ENCODE measurements at regions not wholly inside any gene's neighbourhood (a gene's known extent, or its start where the extent isn't known, plus 50 kb on each side); places are given as distances from the start of the nearest gene placed in this dataset.

DNA sequence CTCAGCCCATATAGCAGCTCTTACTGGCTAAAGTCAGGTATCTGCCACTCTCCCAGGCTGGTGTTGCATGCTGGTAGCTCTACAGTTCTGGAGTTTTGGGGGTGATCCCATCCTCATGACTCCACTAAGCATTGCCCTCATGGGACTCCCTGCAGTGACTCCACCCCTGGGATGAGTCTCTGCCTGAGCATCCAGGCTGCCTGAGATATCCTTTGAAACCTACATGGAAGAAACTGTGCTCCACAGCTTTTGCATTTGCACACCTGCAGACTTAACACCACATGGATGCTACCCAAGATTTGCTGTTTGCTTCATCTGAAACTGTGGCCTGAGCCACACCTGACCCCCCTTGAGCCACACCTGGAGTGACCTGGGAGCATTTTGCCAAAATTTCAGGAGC is 226.4 kb downstream of the C1orf94 start:
- TF ChIP-seq, protein P1, sequence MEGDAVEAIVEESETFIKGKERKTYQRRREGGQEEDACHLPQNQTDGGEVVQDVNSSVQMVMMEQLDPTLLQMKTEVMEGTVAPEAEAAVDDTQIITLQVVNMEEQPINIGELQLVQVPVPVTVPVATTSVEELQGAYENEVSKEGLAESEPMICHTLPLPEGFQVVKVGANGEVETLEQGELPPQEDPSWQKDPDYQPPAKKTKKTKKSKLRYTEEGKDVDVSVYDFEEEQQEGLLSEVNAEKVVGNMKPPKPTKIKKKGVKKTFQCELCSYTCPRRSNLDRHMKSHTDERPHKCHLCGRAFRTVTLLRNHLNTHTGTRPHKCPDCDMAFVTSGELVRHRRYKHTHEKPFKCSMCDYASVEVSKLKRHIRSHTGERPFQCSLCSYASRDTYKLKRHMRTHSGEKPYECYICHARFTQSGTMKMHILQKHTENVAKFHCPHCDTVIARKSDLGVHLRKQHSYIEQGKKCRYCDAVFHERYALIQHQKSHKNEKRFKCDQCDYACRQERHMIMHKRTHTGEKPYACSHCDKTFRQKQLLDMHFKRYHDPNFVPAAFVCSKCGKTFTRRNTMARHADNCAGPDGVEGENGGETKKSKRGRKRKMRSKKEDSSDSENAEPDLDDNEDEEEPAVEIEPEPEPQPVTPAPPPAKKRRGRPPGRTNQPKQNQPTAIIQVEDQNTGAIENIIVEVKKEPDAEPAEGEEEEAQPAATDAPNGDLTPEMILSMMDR (IDR thresholded peaks at IDR 0.05) = no peak
- no peak for TF ChIP-seq POLR2A (IDR thresholded peaks at IDR 0.05)

Data from adrenal gland (tissue), 5 donors.